K562 (cell line): ENCODE measurements at regions not wholly inside any gene's neighbourhood (a gene's known extent, or its start where the extent isn't known, plus 50 kb on each side); places are given as distances from the start of the nearest gene placed in this dataset.
A peak's percentile ranks its signal among the peaks of the same experiment; 100 is the strongest.

Experiments
- ATAC-seq: fragments of 200-7000 bp; cut with Tn5 transposase; 3 replicates; pipeline ENCODE4 v1.9.1; 2020; ENCODE audit warnings: moderate library complexity
- BruUV-seq: library from RNA; stranded (reverse); fragments of 400-500 nt; replicated peaks from 2 replicates; lab custom pipeline; 2021; lab: Mats Ljungman, UMichigan
- CTCF ChIA-PET: fragments of 300-600 bp; formaldehyde crosslinking; extraction: SDS; loops from one replicate; lab custom pipeline; 2021; ENCODE audit warnings: low intra/inter-chr PET ratio; lab: Yijun Ruan, JAX
- POLR2A ChIA-PET: fragments of 300-600, 350-650 bp; sonication (Branson Sonifier 250); formaldehyde crosslinking; extraction: SDS; loops from one replicate; lab custom pipeline; 2021; ENCODE audit warnings: antibody characterized with exemption, inconsistent platforms; lab: Yijun Ruan, JAX
- DNase-seq, 4 experiments: peaks; one replicate each; pipeline versions ENCODE4 v3.0.0 to v3.0.0-alpha.2; 2011 to 2018; ENCODE audit warnings: low spot score in 3 of 4, mixed read lengths in 3 of 4; ENCODE audit errors: extremely low read depth in 1 of 4
- FAIRE-seq: peaks from 2 replicates; lab custom pipeline; 2011; peaks lifted over from hg19 to GRCh38; lab: Jason Lieb, UNC
- H2AFZ ChIP-seq: 2 replicates; pipeline ENCODE4 v1.6.0; 2011; ENCODE audit warnings: low read depth, low read length, control low read depth, inconsistent platforms
- H3K27ac ChIP-seq: fragments of 200-600 bp; 3 replicates; pipeline ENCODE4 v1.8.0; 2011; ENCODE audit warnings: low read depth, mild to moderate bottlenecking, control low read depth, inconsistent platforms, low read length, moderate library complexity, mixed read lengths; ENCODE audit errors: extremely low read depth
- H3K27me3 ChIP-seq, 2 experiments: fragments of 300-600 bp in 1 of 2; 2 replicates in 1 of 2; 3 replicates in 1 of 2; pipeline versions ENCODE4 v1.6.0 to v1.8.0; 2011; ENCODE audit warnings: inconsistent platforms in 2 of 2, low read length in 2 of 2, mild to moderate bottlenecking in 1 of 2, mixed read lengths in 1 of 2, moderate library complexity in 1 of 2; ENCODE audit not compliant: control insufficient read depth in 2 of 2, insufficient read depth in 2 of 2
- H3K36me3 ChIP-seq: fragments of 300-600 bp; 3 replicates; pipeline ENCODE4 v1.8.0; 2011; ENCODE audit warnings: mild to moderate bottlenecking, low read length, inconsistent platforms; ENCODE audit not compliant: control insufficient read depth, insufficient read depth
- H3K4me1 ChIP-seq, 2 experiments: fragments of 200-600 bp in 1 of 2; replicated peaks in 1 of 2; 2 replicates in 1 of 2; 3 replicates in 1 of 2; pipeline versions ENCODE4 v1.5.1 to v1.8.0; 2011; ENCODE audit warnings: inconsistent platforms in 2 of 2, low read length in 2 of 2, mild to moderate bottlenecking in 1 of 2, mixed read lengths in 1 of 2, moderate library complexity in 1 of 2; ENCODE audit not compliant: control insufficient read depth in 2 of 2, insufficient read depth in 2 of 2
- H3K4me2 ChIP-seq: 2 replicates; pipeline ENCODE4 v1.6.1; 2011; ENCODE audit warnings: low read length, control low read depth, inconsistent platforms, mixed read lengths; ENCODE audit not compliant: insufficient read depth
- H3K4me3 ChIP-seq: fragments of 200-600 bp; sonication (generic), shearing (Covaris generic); 2 replicates; pipeline ENCODE4 v1.5.1; 2016; ENCODE audit warnings: control low read depth, inconsistent platforms
- H3K79me2 ChIP-seq: fragments of 200-600 bp; 3 replicates; pipeline ENCODE4 v1.8.0; 2011; ENCODE audit warnings: low read length, inconsistent platforms; ENCODE audit not compliant: control insufficient read depth, insufficient read depth
- H3K9ac ChIP-seq, 2 experiments: 2 replicates each; pipeline versions ENCODE4 v1.6.0 to v1.6.1; 2011; ENCODE audit warnings: low read depth in 2 of 2, low read length in 2 of 2, control low read depth in 1 of 2, inconsistent platforms in 1 of 2, mild to moderate bottlenecking in 1 of 2, mixed read lengths in 1 of 2; ENCODE audit not compliant: insufficient read depth in 1 of 2
- H3K9me1 ChIP-seq: one replicate; pipeline ENCODE4 v1.6.0; 2011; ENCODE audit warnings: inconsistent platforms, mild to moderate bottlenecking, low read length, moderate library complexity; ENCODE audit not compliant: control insufficient read depth, insufficient read depth
- H3K9me3 ChIP-seq: replicated peaks from 2 replicates; pipeline ENCODE4 v1.5.1; 2011; ENCODE audit warnings: low read depth, low read length, inconsistent platforms; ENCODE audit not compliant: control insufficient read depth, insufficient read depth
- H4K20me1 ChIP-seq: replicated peaks from 2 replicates; pipeline ENCODE4 v1.6.1; 2011; ENCODE audit warnings: low read length, inconsistent platforms, mixed read lengths; ENCODE audit not compliant: control insufficient read depth, insufficient read depth
- C11orf30 ChIP-seq: fragments of 450-650 bp; IDR thresholded peaks from 2 replicates; pipeline ENCODE4 v1.6.1; 2016; ENCODE audit warnings: low read depth, mild to moderate bottlenecking
- GTF2F1 ChIP-seq: IDR thresholded peaks from 2 replicates; pipeline ENCODE4 v1.6.1; 2011; ENCODE audit warnings: low read depth, low read length, improper control_type of control experiment
- MAFF ChIP-seq: IDR thresholded peaks from 2 replicates; pipeline ENCODE4 v1.6.1; 2012; ENCODE audit warnings: low read length, improper control_type of control experiment
- MAFG ChIP-seq: fragments of 450-650 bp; conservative IDR thresholded peaks from 2 replicates; pipeline ENCODE4 v1.6.1; 2016; ENCODE audit warnings: missing genetic modification characterization, missing compliant biosample characterization
- MAFK ChIP-seq: IDR thresholded peaks from 2 replicates; pipeline ENCODE4 v1.6.1; 2011; ENCODE audit warnings: low read length, improper control_type of control experiment
- SIN3B ChIP-seq: fragments of 450-650 bp; IDR thresholded peaks from 2 replicates; pipeline ENCODE4 v1.6.1; 2017; ENCODE audit warnings: low read depth, mild to moderate bottlenecking, moderate library complexity
- TFE3 ChIP-seq: fragments of 450-650 bp; formaldehyde crosslinking; IDR thresholded peaks from 2 replicates; pipeline ENCODE4 v1.4.0; 2020; ENCODE audit warnings: mild to moderate bottlenecking, mixed read lengths
- ZNF23 ChIP-seq: fragments of 250-450 bp; sonication (Bioruptor Pico); IDR thresholded peaks from 2 replicates; pipeline ENCODE4 v1.4.0; 2020; ENCODE audit warnings: mild to moderate bottlenecking
- ZNF316 ChIP-seq: fragments of 450-650 bp; IDR thresholded peaks from 2 replicates; pipeline ENCODE4 v1.6.1; 2016
- ZNF445 ChIP-seq: fragments of 250-450 bp; sonication (Bioruptor Pico); IDR thresholded peaks from 2 replicates; pipeline ENCODE4 v1.4.0; 2020; ENCODE audit warnings: low read depth, mild to moderate bottlenecking, moderate library complexity
- ZNF699 ChIP-seq: fragments of 250-450 bp; sonication (Bioruptor Pico); IDR thresholded peaks from 2 replicates; pipeline ENCODE4 v1.8.0; 2021; ENCODE audit warnings: mild to moderate bottlenecking, moderate library complexity; ENCODE audit not compliant: insufficient replicate concordance
- WGBS: fragments of 100-300 bp; shearing (Covaris generic); methylation state at CpG from one replicate; pipeline ENCODE4 v1.1.6; 2016; ENCODE audit warnings: low coverage, mixed read lengths; ENCODE audit not compliant: insufficient coverage; ENCODE audit errors: missing lambda C conversion rate; 5-methylcytosine and 5-hydroxymethylcytosine counted together
- in situ Hi-C: fragments of 300-500 bp; cut with MboI; formaldehyde crosslinking; loops from 4 replicates; pipeline ENCODE4 v1.15.0; 2018; ENCODE audit warnings: inconsistent platforms, mixed read lengths
- intact Hi-C: fragments of 100-400 bp; cut with micrococcal nuclease; formaldehyde crosslinking; loops from 2 replicates; pipeline ENCODE4 v1.14.2; 2022

DNA sequence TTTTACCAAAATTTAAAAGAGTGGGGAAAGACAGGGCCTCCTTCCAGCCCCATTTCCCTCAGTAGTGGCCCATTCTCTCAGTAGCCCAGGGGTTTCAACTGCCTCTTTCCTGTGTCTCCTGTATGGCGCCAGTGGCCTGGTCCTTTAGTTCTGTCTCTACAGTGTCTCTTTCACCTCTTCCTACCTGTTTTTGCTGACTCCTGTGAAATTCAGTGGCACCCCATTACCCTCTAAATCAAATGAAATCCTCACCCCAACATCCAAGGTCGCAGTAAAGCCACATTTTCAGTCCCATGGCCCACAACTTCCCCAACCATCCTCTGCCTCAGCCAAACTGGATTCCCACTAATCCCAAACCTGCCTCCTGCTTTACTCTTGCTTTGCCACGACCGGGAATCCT, 200.7 kb downstream of the IPMK start:
- CTCF ChIA-PET, result no interaction called here
- no peak for ATAC-seq
- Histone ChIP-seq H3K79me2 (no peaks in the 10 kb centered on the region), H3K27me3 (no peaks in the 10 kb centered on the region), H4K20me1 (no peaks in the 10 kb centered on the region), H2AFZ (no peak overlapping the region), H3K4me3 (no peak overlapping the region), H3K27ac (no peak overlapping the region), H3K4me1 (no peaks in the 10 kb centered on the region), H3K9me3 (no peaks in the 10 kb centered on the region), H3K36me3 (no peaks in the 10 kb centered on the region), H3K4me2 (no peak overlapping the region), H3K9me1 (no peaks in the 10 kb centered on the region), H3K9ac (no peak overlapping the region)
- BruUV-seq, result no TSS peak
- POLR2A ChIA-PET, result no interaction called here
- TF ChIP-seq GTF2F1 (no peak), ZNF23 (CRISPR knock-in tag) (no peak), C11orf30 (peak; percentile 40; the same call in 1 of the 2 replicates), SIN3B (no peak), ZNF445 (CRISPR knock-in tag) (no peak), MAFF (0 out of 2 replicates have a peak, but pooled peaks have one; percentile 50), ZNF316 (peak; percentile 66), TFE3 (CRISPR knock-in tag) (no peak), MAFK (peak; percentile 29; the same call in 1 of the 2 replicates), MAFG (peak; percentile 46), ZNF699 (no peak)
- no peak for DNase-seq
- FAIRE-seq, result no peak
- intact Hi-C loops (no loop called here), in situ Hi-C loops (no loop called here)
- 2% methylated on average over 4 of the region's 4 CpGs for WGBS
